ENCODE measurements at regions not wholly inside any gene's neighbourhood (a gene's known extent, or its start where the extent isn't known, plus 50 kb on each side); places are given as distances from the start of the nearest gene placed in this dataset.

GRCh38 chr2:83874712-83875430 is 584.2 kb downstream of the SUCLG1 start:
- Histone ChIP-seq H3K36me3 (ENCODE audit: low read length) (no peaks in the 10 kb centered on the region), H3K79me2 (ENCODE audit: insufficient read depth, low read length) (no peaks in the 10 kb centered on the region), H3K9ac (ENCODE audit: low read length) (no peak overlapping the region), H3K4me3 (ENCODE audit: insufficient read depth, low read length, poor library complexity, severe bottlenecking) (no peak overlapping the region), H3K27ac (ENCODE audit: low read depth, low read length) (no peak overlapping the region), H3K9me3 (ENCODE audit: insufficient read depth, low read length) (no peaks in the 10 kb centered on the region), H3K4me2 (ENCODE audit: low read depth, low read length, poor library complexity, severe bottlenecking) (no peak overlapping the region), H3F3A (ENCODE audit: insufficient read depth) (no peaks in the 10 kb centered on the region), H3K9me2 (replicated peaks; ENCODE audit: insufficient read depth, low read length) (no peaks in the 10 kb centered on the region), H3K27me3 (ENCODE audit: low read length) (no peaks in the 10 kb centered on the region), H4K20me1 (ENCODE audit: low read depth, low read length) (no peaks in the 10 kb centered on the region), H2AFZ (ENCODE audit: low read depth, low read length, severe bottlenecking) (no peak overlapping the region)
- TF ChIP-seq EZH2phosphoT487 (conservative IDR thresholded peaks at IDR 0.05; ENCODE audit: low read length) (no peak), CTCF (IDR thresholded peaks at IDR 0.05; ENCODE audit: insufficient read depth, low read length, poor library complexity, severe bottlenecking) (no peak)

- H3K9ac ChIP-seq (ENCODE audit: low read length) = no peak overlapping the region
- no peaks in the 10 kb centered on the region for H3F3A ChIP-seq (ENCODE audit: insufficient read depth)
- no peaks in the 10 kb centered on the region for H3K9me2 ChIP-seq (replicated peaks; ENCODE audit: insufficient read depth, low read length)
- no peak overlapping the region for H3K4me3 ChIP-seq (ENCODE audit: insufficient read depth, low read length, poor library complexity, severe bottlenecking)
- no peaks in the 10 kb centered on the region for H3K9me3 ChIP-seq (ENCODE audit: insufficient read depth, low read length)
- H2AFZ ChIP-seq (ENCODE audit: low read depth, low read length, severe bottlenecking) = no peak overlapping the region
- TF ChIP-seq CTCF (IDR thresholded peaks at IDR 0.05; ENCODE audit: insufficient read depth, low read length, poor library complexity, severe bottlenecking) = no peak
- TF ChIP-seq EZH2phosphoT487 (conservative IDR thresholded peaks at IDR 0.05; ENCODE audit: low read length) = no peak
- no peak overlapping the region for H3K4me2 ChIP-seq (ENCODE audit: low read depth, low read length, poor library complexity, severe bottlenecking)
- no peak overlapping the region for H3K27ac ChIP-seq (ENCODE audit: low read depth, low read length)
- no peaks in the 10 kb centered on the region for H4K20me1 ChIP-seq (ENCODE audit: low read depth, low read length)
- H3K36me3 ChIP-seq (ENCODE audit: low read length) = no peaks in the 10 kb centered on the region
- no peaks in the 10 kb centered on the region for H3K27me3 ChIP-seq (ENCODE audit: low read length)
- no peaks in the 10 kb centered on the region for H3K79me2 ChIP-seq (ENCODE audit: insufficient read depth, low read length)
Observed at GRCh38 chr2:83874066-83874465, 585.0 kb downstream of the SUCLG1 start.

DNA sequence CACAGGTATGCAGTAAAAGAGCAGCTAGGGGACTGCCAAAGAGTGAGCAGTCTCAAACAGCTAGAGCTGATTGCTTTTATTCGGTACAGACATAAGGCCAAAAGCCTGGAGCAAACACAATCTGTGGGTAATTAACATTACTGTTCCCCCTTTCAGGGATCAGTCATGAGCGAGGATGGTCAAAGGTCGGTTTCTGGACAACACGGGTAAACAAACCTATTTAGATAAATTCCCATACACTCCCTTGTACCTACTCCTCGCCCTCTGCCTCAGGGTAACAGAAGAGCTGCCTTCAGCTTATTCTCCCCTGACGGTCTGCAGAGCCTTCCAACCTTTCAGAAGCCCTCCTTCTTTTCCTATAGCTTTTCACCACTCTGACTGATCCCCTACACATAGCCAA is 586.0 kb downstream of the SUCLG1 start:
- H3K9ac ChIP-seq (ENCODE audit: low read length) = no peak overlapping the region
- H3K27me3 ChIP-seq (ENCODE audit: low read length) = no peaks in the 10 kb centered on the region
- no peaks in the 10 kb centered on the region for H3K9me3 ChIP-seq (ENCODE audit: insufficient read depth, low read length)
- H4K20me1 ChIP-seq (ENCODE audit: low read depth, low read length) = no peaks in the 10 kb centered on the region
- H3K4me2 ChIP-seq (ENCODE audit: low read depth, low read length, poor library complexity, severe bottlenecking) = no peak overlapping the region
- H3K36me3 ChIP-seq (ENCODE audit: low read length) = no peaks in the 10 kb centered on the region
- H3K79me2 ChIP-seq (ENCODE audit: insufficient read depth, low read length) = no peaks in the 10 kb centered on the region
- no peaks in the 10 kb centered on the region for H3K9me2 ChIP-seq (replicated peaks; ENCODE audit: insufficient read depth, low read length)
- no peak overlapping the region for H3K4me3 ChIP-seq (ENCODE audit: insufficient read depth, low read length, poor library complexity, severe bottlenecking)
- TF ChIP-seq CTCF (IDR thresholded peaks at IDR 0.05; ENCODE audit: insufficient read depth, low read length, poor library complexity, severe bottlenecking) = no peak
- TF ChIP-seq EZH2phosphoT487 (conservative IDR thresholded peaks at IDR 0.05; ENCODE audit: low read length) = no peak
- no peak overlapping the region for H2AFZ ChIP-seq (ENCODE audit: low read depth, low read length, severe bottlenecking)
- H3K27ac ChIP-seq (ENCODE audit: low read depth, low read length) = no peak overlapping the region
- H3F3A ChIP-seq (ENCODE audit: insufficient read depth) = no peaks in the 10 kb centered on the region

Data from SU-DHL-6 (cell line).